ENCODE measurements at regions not wholly inside any gene's neighbourhood (a gene's known extent, or its start where the extent isn't known, plus 50 kb on each side); places are given as distances from the start of the nearest gene placed in this dataset.

- DNase-seq (ENCODE audit: low read depth in 2 of 3, low spot score in 2 of 3) = no peak
Measured at GRCh38 chr2:38427054-38427453, 50.0 kb upstream of the ATL2 start.
